ENCODE measurements at regions not wholly inside any gene's neighbourhood (a gene's known extent, or its start where the extent isn't known, plus 50 kb on each side); places are given as distances from the start of the nearest gene placed in this dataset.

DNA sequence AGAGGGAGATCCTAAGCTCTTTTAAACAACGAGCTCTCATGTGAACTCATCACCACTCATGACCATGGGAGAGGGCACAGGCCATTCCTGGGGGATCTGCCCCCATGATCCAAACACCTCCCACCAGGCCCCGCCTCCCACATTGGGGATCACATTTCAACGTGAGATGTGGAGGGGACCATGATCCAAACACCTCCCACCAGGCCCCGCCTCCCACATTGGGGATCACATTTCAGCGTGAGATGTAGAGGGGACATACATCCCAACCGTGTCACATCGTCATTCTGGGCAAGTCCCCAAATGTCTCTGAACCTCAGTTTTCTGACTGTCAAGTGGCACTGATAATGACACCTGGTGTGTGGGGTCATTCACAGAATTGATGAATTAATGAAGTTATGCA, 641.8 kb downstream of the CDH26 start:
- TF ChIP-seq EZH2 (IDR thresholded peaks at IDR 0.05; ENCODE audit: insufficient read depth, low read length): no peak
- TF ChIP-seq, protein P1, sequence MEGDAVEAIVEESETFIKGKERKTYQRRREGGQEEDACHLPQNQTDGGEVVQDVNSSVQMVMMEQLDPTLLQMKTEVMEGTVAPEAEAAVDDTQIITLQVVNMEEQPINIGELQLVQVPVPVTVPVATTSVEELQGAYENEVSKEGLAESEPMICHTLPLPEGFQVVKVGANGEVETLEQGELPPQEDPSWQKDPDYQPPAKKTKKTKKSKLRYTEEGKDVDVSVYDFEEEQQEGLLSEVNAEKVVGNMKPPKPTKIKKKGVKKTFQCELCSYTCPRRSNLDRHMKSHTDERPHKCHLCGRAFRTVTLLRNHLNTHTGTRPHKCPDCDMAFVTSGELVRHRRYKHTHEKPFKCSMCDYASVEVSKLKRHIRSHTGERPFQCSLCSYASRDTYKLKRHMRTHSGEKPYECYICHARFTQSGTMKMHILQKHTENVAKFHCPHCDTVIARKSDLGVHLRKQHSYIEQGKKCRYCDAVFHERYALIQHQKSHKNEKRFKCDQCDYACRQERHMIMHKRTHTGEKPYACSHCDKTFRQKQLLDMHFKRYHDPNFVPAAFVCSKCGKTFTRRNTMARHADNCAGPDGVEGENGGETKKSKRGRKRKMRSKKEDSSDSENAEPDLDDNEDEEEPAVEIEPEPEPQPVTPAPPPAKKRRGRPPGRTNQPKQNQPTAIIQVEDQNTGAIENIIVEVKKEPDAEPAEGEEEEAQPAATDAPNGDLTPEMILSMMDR (IDR thresholded peaks at IDR 0.05; ENCODE audit: insufficient read depth, low read depth, low read length): no peak

Measured in astrocyte (in vitro differentiated cells and primary cell).